ENCODE measurements at regions not wholly inside any gene's neighbourhood (a gene's known extent, or its start where the extent isn't known, plus 50 kb on each side); places are given as distances from the start of the nearest gene placed in this dataset.

DNA sequence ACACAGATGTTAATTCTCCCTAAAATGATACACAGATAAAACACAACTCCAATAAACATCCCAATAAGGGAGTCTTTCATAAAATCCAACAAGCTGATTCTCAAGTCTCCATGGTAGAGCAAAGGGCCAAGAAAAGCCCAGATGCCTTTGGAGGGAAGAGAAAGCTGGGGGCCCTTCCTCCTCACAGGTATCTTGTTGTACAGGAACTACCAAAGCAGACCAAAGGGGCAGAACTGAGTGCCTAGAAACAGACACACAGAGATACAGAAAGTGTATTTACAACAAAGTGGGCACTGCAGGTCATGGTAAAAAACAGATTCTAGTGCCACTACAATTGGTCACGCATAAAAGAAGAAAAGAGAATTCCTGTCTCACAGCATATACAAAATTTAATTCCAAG lies 87.2 kb upstream of the NSMCE3 start:
- in situ Hi-C loops (cut with MboI; ENCODE audit: low sequenced_read_pairs): no loop called here
- BruUV-seq (replicated peaks): no TSS peak
- Histone ChIP-seq H3K4me1 (ENCODE audit: control insufficient read depth, insufficient read depth, low read length) (no peaks in the 10 kb centered on the region), H3K4ac (ENCODE audit: low read depth, low read length) (no peak overlapping the region), H2BK5ac (ENCODE audit: low read depth, low read length, poor library complexity, severe bottlenecking) (no peak overlapping the region), H3K9ac (ENCODE audit: low read depth, low read length) (no peak overlapping the region), H3K27ac (ENCODE audit: insufficient read depth, low read length) (no peak overlapping the region), H3K18ac (ENCODE audit: low read depth, low read length) (no peak overlapping the region), H2AK9ac (replicated peaks; ENCODE audit: low read depth, low read length, poor library complexity) (no peak overlapping the region), H3K14ac (replicated peaks; ENCODE audit: low read depth, low read length) (no peak overlapping the region), H3K9me3 (ENCODE audit: control insufficient read depth, insufficient read depth, low read length) (no peaks in the 10 kb centered on the region), H3K79me1 (ENCODE audit: low read depth in 1 of 2, low read length in 2 of 2) (no peaks in the 10 kb centered on the region), H3K23ac (ENCODE audit: low read depth, low read length) (no peak overlapping the region), H4K8ac (ENCODE audit: low read depth in 2 of 2, low read length in 2 of 2) (no peak overlapping the region), H2AK5ac (ENCODE audit: low read depth, low read length) (no peak overlapping the region), H4K91ac (ENCODE audit: insufficient read depth, low read depth, low read length) (no peak overlapping the region), H3K4me3 (ENCODE audit: insufficient read depth, low read depth, low read length) (no peak overlapping the region), H3K56ac (ENCODE audit: extremely low read depth, insufficient read depth, low read length) (no peak overlapping the region), H2AFZ (replicated peaks; ENCODE audit: low read length, poor library complexity) (no peak overlapping the region), H3K4me2 (ENCODE audit: low read depth, low read length) (no peak overlapping the region), H3K27me3 (ENCODE audit: control insufficient read depth, insufficient read depth, low read length) (peaks cover 3% of the 10 kb centered on the region), H3K9me1 (ENCODE audit: insufficient read depth, low read length) (no peaks in the 10 kb centered on the region), H4K5ac (ENCODE audit: low read depth, low read length) (no peak overlapping the region), H4K20me1 (ENCODE audit: insufficient read depth, low read length) (no peaks in the 10 kb centered on the region), H2BK120ac (ENCODE audit: low read depth, low read length) (no peak overlapping the region), H2BK15ac (ENCODE audit: low read depth, low read length) (no peak overlapping the region), H2BK20ac (ENCODE audit: low read depth, low read length) (no peak overlapping the region), H3K36me3 (ENCODE audit: control insufficient read depth, insufficient read depth, low read length) (no peaks in the 10 kb centered on the region)
- intact Hi-C loops (cut with micrococcal nuclease): no loop called here
- ATAC-seq (ENCODE audit: low read depth) (no peak), DNase-seq (no peak)
- WGBS, 2 experiments (ENCODE audit: extremely low coverage in 2 of 2, insufficient read length in 1 of 2): no CpG with 5 or more reads among the region's 1 CpG
- CTCF ChIA-PET: no interaction called here
- dilution Hi-C loops (cut with HindIII; ENCODE audit: low sequenced_read_pairs, unreplicated experiment): no loop called here
- POLR2A ChIA-PET (ENCODE audit: unreplicated experiment): no interaction called here
- TF ChIP-seq CHD1 (IDR thresholded peaks at IDR 0.05; ENCODE audit: low read depth, low read length): no peak
- no peak for TF ChIP-seq NFE2L2 (IDR thresholded peaks at IDR 0.05; ENCODE audit: low read depth, low read length)
- no peak for TF ChIP-seq SMC3 (IDR thresholded peaks at IDR 0.05; ENCODE audit: low read depth, low read length)
